HL-60 (cell line): ENCODE measurements at regions not wholly inside any gene's neighbourhood (a gene's known extent, or its start where the extent isn't known, plus 50 kb on each side); places are given as distances from the start of the nearest gene placed in this dataset.

Experiments used
- DNase-seq, 2 experiments: peaks; one replicate each; pipeline ENCODE4 v3.0.0-alpha.2; 2010 to 2020; ENCODE audit warnings: low read depth in 1 of 2, low spot score in 1 of 2
- H3K27ac ChIP-seq: fragments of 250-450 bp; sonication (Bioruptor Pico); replicated peaks from 2 replicates; pipeline ENCODE4 v1.5.1; 2020; ENCODE audit warnings: mild to moderate bottlenecking, moderate library complexity
- H3K27me3 ChIP-seq: fragments of 250-450 bp; sonication (Bioruptor Pico); 2 replicates; pipeline ENCODE4 v1.5.1; 2021; ENCODE audit warnings: mild to moderate bottlenecking, moderate library complexity; ENCODE audit not compliant: insufficient read depth, poor library complexity, severe bottlenecking
- H3K4me3 ChIP-seq: replicated peaks from 2 replicates; pipeline ENCODE4 v1.5.1; 2011; ENCODE audit warnings: mild to moderate bottlenecking, control low read depth, low read length; ENCODE audit not compliant: insufficient read depth
- CTCF ChIP-seq: IDR thresholded peaks from one replicate; pipeline ENCODE4 v1.5.1; 2011; ENCODE audit warnings: low read length, control low read depth, inconsistent platforms; ENCODE audit not compliant: insufficient read depth
- GABPA ChIP-seq: IDR thresholded peaks from 2 replicates; pipeline ENCODE4 v1.6.1; 2012; ENCODE audit warnings: low read depth
- POLR2AphosphoS5 ChIP-seq: IDR thresholded peaks from 2 replicates; pipeline ENCODE4 v1.6.1; 2012; ENCODE audit warnings: low read depth
- REST ChIP-seq: IDR thresholded peaks from 2 replicates; pipeline ENCODE4 v1.6.1; 2012; ENCODE audit warnings: low read depth; ENCODE audit not compliant: insufficient replicate concordance
- SPI1 ChIP-seq: IDR thresholded peaks from 2 replicates; pipeline ENCODE4 v1.6.1; 2012; ENCODE audit warnings: low read depth, mild to moderate bottlenecking, borderline replicate concordance

- TF ChIP-seq GABPA (no peak), SPI1 (no peak), REST (no peak), POLR2AphosphoS5 (no peak), CTCF (no peak)
- no peak overlapping the region for H3K4me3 ChIP-seq
- DNase-seq = no peak
- no peaks in the 10 kb centered on the region for H3K27me3 ChIP-seq
- no peak overlapping the region for H3K27ac ChIP-seq
These were observed 76.3 kb downstream of the ZNF608 start for GRCh38 chr5:124669956-124670721.

GRCh38 chr5:124669300-124669648, 77.2 kb downstream of the ZNF608 start:
- no peak for DNase-seq
- Histone ChIP-seq H3K27ac (no peak overlapping the region), H3K27me3 (no peaks in the 10 kb centered on the region), H3K4me3 (no peak overlapping the region)
- TF ChIP-seq REST (no peak), SPI1 (no peak), CTCF (no peak), GABPA (no peak), POLR2AphosphoS5 (no peak)

GRCh38 chr5:124668353-124669299, 77.8 kb downstream of the ZNF608 start:
- H3K27ac ChIP-seq = no peak overlapping the region
- DNase-seq = no peak
- TF ChIP-seq CTCF (no peak), POLR2AphosphoS5 (no peak), SPI1 (no peak), REST (no peak), GABPA (no peak)
- H3K4me3 ChIP-seq = no peak overlapping the region
- no peaks in the 10 kb centered on the region for H3K27me3 ChIP-seq
